DMS53 treated with DMSO at 0.1 percent for 48 hours (cell line): ENCODE measurements at regions not wholly inside any gene's neighbourhood (a gene's known extent, or its start where the extent isn't known, plus 50 kb on each side); places are given as distances from the start of the nearest gene placed in this dataset.

ENCODE experiments used
- DNase-seq: peaks from one replicate; lab custom pipeline; 2025; ENCODE audit not compliant: unreplicated experiment; lab: John Stamatoyannopoulos, UW

GRCh38 chr12:58566599-58566998 is 353.7 kb downstream of the LRIG3 start:
- DNase-seq = no peak

GRCh38 chr12:58567189-58567588 is 353.1 kb downstream of the LRIG3 start:
- DNase-seq = no peak

DNA sequence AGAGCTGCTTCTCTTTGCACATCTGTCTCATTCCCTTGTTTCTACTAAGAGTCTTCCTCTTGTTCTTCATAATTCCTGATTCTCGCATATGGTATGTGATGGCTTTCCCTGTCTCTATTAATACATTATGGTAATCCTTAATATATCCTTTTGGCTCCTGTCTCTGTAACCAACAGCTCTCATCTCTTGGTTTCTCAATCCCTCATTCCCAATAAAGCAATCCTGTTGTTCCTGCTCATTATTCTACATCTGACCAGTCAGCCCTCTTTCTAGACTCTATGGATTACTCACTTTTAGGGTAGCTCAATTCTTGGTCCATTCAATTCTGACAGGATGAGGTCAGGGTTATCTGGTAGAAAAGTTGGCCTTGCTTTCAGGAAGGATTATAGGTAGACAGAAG is 349.9 kb downstream of the LRIG3 start:
- DNase-seq = no peak

DNA sequence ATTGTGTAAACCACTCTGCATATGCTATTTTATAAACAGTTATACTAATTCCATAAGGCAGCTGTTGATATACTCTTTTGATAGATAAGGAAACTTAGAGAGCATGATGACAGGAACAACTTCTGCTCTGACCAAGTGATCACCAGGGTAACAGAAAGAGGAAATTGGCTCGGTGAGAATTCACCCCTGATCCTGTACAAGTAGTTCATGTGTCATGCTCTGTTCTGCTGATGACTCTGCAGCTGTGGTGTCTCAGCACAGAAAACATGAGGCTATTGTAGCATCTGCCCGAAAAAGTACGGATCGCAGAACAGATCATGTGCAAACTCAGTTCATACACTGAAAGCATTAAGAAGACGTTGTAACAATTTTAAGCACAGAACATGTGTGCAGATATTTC is 345.0 kb downstream of the LRIG3 start:
- DNase-seq = no peak

DNA sequence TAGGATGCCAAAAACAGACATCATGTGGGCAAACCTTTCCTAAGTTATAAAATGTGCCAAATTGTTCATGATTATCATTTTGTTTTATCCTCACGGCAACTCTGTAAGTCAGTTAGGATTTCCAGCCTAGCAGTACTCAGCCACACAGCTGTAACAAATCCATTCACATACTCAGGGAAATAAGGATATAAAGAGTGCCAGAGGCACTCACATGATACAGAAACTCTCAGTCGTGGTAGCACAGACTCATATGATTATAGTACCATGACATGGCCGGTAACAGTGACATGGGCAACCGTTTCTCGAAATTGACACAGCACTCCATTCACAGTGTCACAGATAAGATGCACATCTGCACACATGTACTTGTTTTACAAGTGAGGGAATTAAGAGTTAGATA is 344.2 kb downstream of the LRIG3 start:
- no peak for DNase-seq

- no peak for DNase-seq
Measured at GRCh38 chr12:58576916-58577315, 343.4 kb downstream of the LRIG3 start.

DNA sequence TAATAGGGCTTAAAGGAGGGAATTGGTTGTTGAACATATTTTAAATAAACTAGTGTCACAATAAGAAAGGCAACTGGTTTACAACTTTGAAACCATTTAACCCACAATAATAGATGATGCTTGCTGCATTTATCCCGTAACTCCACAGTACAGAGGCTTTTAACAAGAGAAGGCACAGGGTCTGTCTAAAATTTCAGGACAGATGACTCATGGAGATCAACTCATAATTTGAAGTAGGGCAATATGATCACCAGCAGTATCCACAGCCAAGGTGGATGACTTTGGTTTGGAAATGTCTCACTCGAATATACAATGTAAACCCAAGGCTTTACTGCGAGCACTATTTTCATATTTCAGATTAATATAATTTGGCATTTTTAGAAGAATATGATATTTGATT is 340.2 kb downstream of the LRIG3 start:
- no peak for DNase-seq

DNA sequence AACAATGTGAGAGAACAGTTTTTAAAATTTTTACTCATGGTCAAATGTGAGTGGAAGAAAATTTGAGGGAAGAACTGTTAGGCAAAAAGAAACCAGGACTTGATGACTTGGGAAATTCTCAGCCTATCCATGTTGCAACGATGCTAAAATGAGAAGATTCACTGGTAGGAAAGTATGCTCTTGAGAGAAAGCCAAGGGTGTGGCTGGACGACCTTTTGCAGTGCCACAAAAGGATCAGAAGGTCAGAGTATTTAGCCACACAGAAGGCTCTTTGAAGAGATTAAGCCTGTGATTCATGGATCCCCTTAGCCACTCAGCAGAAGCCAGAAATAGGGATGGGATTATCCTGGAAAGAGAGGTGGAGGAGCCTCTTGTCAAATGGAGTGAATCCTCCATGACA is 336.8 kb downstream of the LRIG3 start:
- no peak for DNase-seq

DNA sequence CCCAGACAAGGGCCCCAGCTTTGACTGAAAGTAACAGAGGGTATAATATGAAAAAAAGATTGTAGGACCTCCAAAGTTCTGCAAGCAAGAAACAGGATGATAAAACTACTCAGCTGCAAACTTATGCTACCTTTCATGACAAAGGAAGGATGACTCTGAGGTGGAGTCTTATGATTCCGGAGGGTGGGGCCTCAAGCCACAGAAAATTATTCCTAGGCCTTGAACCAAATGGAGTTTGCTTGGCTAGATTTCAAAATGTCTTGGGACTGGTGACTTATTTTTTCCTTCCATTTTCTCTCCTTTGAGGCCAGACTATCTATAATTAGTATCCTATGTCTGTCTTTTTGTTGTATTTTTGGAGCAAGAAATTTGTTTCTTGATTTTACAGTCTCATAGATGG is 336.4 kb downstream of the LRIG3 start:
- no peak for DNase-seq

GRCh38 chr12:58584880-58585279 is 335.4 kb downstream of the LRIG3 start:
- no peak for DNase-seq

DNA sequence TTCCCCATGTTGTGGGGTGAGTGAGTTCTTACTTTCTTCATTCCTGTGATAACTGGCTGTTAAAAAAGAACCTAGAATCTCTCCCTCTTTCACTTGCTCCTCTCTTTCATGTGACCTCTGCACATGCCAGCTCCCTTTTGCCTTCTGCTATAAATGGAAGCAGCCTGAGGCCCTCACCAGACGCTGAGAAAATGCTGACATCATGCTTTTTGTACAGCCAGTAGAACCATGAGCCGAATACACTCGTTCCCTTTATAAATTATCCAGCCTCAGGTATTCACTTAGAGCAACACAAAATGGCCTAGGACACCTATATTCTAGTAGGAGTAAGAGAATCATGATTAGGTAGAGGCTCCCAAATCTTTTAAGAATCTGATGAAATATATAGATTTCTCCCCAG is 333.5 kb downstream of the LRIG3 start:
- DNase-seq = no peak

GRCh38 chr12:58588770-58589169 is 331.5 kb downstream of the LRIG3 start:
- DNase-seq = no peak

DNA sequence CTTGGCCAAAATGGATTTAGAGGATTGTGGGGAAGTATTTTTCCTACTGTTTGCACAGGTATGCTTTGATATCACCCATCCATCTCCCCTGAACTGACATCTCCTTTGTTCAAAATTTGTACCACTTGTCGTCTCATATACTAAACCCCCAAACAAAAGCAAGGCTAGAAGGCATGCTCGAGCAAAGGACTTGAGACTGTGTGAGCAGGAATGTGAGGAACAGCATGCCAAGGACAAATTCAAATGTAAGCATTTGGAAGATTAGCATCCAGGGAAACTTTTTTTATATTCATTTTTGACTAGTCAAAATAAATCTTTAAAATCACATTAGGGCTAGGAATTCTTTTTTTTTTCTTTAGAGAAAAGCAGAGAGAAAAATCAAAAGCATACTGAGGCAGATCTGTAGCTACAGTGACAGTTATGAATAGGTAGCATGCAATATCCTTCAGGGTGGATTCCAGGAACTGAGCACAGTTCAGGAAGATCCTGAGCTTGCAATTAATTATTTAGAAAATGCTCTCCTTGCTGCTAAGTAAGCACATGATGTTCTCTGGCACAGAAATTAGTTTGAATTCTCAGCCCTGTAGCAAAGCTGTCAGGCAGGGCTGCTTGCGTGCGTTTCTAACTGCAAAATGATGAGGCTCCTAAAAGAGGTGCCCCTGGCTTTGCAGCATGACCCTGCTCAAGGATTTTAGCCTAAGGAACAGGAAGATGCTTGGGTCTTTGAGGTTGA is 327.7 kb downstream of the LRIG3 start:
- DNase-seq = no peak

GRCh38 chr12:58593557-58594304 is 326.6 kb downstream of the LRIG3 start:
- DNase-seq = no peak

- DNase-seq = no peak
Measured at GRCh38 chr12:58596381-58596780, 323.9 kb downstream of the LRIG3 start.

GRCh38 chr12:58601529-58601928 is 318.8 kb downstream of the LRIG3 start:
- no peak for DNase-seq

DNA sequence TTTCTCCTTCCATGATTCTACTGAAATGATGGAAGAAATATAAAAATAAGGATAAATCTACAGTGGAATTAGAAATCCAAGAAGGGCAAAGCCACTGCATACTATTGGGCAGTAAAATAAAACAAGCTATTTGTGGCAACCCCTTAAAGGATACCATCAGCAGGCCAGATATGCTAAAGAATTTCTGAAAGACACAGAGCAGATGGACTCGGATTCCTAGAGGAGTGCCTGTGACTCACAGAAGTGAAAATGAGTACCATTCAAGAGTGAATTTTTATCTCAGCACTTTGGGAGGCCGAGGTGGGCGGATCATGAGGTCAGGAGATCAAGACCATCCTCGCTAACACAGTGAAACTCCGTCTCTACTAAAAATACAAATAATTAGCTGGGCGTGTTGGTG is 318.1 kb downstream of the LRIG3 start:
- DNase-seq = no peak

GRCh38 chr12:58602736-58603135 is 317.6 kb downstream of the LRIG3 start:
- no peak for DNase-seq

DNA sequence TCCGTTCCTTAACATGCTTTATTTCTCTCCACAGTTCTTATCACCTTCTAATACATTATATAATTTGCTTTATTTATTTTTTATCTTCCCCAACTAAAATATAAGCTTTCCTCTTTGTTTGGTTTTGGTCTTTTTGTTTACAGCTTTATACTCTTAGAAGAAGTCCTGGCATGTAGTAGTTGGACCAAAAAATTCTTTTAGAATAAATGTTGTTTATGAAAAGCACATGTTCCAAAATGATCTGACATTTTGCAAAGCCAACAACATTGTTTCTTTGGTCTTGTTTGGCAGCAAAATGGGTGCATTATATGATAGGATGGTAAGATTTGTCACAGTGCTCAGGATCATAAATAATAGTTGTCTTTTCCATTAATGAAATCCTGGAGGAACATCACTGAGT is 312.5 kb downstream of the LRIG3 start:
- DNase-seq = no peak

GRCh38 chr12:58608711-58609110 is 311.6 kb downstream of the LRIG3 start:
- no peak for DNase-seq

GRCh38 chr12:58615047-58615446 is 305.3 kb downstream of the LRIG3 start:
- no peak for DNase-seq

DNA sequence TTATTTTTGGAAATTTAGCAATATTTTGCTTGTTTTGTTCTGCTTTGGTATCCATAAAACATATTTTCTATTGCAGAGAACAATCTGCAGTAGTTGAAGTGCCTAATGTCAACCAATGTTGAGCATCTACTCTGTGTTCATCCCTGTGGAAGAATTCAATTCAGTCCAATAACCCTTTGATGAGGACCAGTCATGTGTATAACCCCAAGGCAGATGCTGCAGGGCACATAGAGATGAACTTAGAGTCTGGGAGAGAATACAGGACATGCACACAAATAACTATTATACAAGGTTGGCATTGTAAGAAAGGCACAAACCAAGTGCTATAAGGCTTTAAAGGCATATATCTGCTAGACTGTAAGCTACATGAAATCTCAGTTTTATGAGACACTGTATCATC is 304.7 kb downstream of the LRIG3 start:
- no peak for DNase-seq

GRCh38 chr12:58616618-58617017 is 303.7 kb downstream of the LRIG3 start:
- DNase-seq = no peak
